ENCODE measurements at regions not wholly inside any gene's neighbourhood (a gene's known extent, or its start where the extent isn't known, plus 50 kb on each side); places are given as distances from the start of the nearest gene placed in this dataset.

DNA sequence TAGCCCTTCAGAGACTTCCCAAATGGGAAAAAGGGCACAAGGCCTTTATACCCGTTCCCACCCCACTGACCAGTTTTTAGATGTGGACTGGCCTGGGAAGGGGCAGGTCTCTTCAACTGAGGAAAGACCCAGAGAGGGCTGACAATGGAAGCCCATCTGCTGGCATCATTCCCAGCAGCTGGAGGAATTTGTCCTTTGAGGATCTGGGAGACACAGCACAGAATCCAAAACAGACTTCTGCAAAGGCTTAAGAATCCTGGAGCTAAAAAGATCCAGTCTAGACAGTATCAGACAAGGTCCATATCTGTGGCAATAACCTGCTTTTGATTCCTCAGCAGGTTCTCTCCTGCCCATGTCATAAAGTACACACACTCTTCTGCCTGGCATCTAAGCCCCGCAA is 329.2 kb downstream of the TMEM167A start:
- H3K4me3 ChIP-seq: no peak overlapping the region
- TF ChIP-seq, protein P1, sequence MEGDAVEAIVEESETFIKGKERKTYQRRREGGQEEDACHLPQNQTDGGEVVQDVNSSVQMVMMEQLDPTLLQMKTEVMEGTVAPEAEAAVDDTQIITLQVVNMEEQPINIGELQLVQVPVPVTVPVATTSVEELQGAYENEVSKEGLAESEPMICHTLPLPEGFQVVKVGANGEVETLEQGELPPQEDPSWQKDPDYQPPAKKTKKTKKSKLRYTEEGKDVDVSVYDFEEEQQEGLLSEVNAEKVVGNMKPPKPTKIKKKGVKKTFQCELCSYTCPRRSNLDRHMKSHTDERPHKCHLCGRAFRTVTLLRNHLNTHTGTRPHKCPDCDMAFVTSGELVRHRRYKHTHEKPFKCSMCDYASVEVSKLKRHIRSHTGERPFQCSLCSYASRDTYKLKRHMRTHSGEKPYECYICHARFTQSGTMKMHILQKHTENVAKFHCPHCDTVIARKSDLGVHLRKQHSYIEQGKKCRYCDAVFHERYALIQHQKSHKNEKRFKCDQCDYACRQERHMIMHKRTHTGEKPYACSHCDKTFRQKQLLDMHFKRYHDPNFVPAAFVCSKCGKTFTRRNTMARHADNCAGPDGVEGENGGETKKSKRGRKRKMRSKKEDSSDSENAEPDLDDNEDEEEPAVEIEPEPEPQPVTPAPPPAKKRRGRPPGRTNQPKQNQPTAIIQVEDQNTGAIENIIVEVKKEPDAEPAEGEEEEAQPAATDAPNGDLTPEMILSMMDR (IDR thresholded peaks at IDR 0.05): no peak
- H3K36me3 ChIP-seq: no peaks in the 10 kb centered on the region
- peaks cover 0 to 12% (median 0%) of the 10 kb centered on the region in 4 donors for H3K4me1 ChIP-seq
- intact Hi-C loops (cut with DNase I; ENCODE audit: low total_unique reads): no loop called here
- H3K9me3 ChIP-seq: peaks cover 0 to 5% (median 0%) of the 10 kb centered on the region in 3 donors
- H3K27ac ChIP-seq: no peak overlapping the region
- no peaks in the 10 kb centered on the region for H3K27me3 ChIP-seq
- no peak for DNase-seq

DNA sequence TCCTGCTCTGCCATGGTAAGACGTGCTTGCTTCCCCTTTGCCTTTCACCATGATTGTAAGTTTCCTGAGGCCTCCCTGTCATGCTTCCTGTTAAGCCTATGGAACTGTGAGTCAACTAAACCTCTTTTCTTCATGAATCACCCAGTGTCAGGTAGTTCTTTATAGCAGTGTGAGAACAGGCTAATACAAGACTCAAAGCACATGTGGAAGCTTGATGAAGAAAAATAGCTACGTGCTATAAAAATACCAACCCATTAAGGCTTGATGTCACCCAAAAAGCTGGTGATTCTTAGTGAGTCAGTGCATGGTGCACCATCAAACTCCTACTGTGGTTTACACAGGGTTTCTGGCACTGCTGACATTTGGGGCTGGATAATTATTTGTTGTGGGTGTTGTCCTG is 332.2 kb downstream of the TMEM167A start:
- Histone ChIP-seq H3K36me3 (no peaks in the 10 kb centered on the region), H3K4me1 (peaks cover 0 to 12% (median 0%) of the 10 kb centered on the region in 4 donors), H3K27me3 (no peaks in the 10 kb centered on the region), H3K4me3 (no peak overlapping the region), H3K9me3 (no peaks in the 10 kb centered on the region), H3K27ac (no peak overlapping the region)
- intact Hi-C loops (cut with DNase I; ENCODE audit: low total_unique reads): no loop called here
- TF ChIP-seq, protein P1 (IDR thresholded peaks at IDR 0.05): no peak
- DNase-seq: no peak

DNA sequence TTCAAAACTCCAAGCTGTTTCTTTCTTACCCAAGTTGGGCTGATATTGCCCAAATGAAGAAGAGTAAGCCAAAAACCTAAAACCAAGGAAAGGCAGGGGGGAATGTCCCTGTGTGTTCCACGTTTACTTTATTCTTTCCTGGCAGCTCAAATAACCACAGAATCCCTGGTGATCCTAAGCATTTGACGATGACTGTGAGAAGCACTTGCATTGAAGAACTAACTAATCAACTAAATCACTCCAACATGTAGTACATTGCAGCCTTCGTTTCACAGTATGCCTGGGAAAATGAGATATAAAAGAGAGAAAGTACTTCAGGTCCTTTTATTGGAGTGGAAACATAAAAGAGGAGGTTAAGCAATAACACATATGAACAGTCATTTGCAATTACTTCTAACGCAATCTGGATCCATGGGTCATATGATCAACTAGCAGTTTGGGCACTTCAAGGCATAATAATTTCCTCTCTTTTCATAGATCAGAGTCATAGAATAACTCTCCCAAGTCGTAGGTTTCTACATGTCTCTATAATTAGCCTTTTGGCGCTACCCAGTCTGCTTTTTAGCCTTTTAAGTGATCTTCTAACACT is 338.4 kb downstream of the TMEM167A start:
- H3K27me3 ChIP-seq: no peaks in the 10 kb centered on the region
- no peaks in the 10 kb centered on the region for H3K9me3 ChIP-seq
- no peak overlapping the region for H3K27ac ChIP-seq
- TF ChIP-seq, protein P1 (IDR thresholded peaks at IDR 0.05): no peak
- H3K36me3 ChIP-seq: no peaks in the 10 kb centered on the region
- H3K4me3 ChIP-seq: no peak overlapping the region
- H3K4me1 ChIP-seq: no peaks in the 10 kb centered on the region
- intact Hi-C loops (cut with DNase I; ENCODE audit: low total_unique reads): no loop called here
- DNase-seq: no peak

DNA sequence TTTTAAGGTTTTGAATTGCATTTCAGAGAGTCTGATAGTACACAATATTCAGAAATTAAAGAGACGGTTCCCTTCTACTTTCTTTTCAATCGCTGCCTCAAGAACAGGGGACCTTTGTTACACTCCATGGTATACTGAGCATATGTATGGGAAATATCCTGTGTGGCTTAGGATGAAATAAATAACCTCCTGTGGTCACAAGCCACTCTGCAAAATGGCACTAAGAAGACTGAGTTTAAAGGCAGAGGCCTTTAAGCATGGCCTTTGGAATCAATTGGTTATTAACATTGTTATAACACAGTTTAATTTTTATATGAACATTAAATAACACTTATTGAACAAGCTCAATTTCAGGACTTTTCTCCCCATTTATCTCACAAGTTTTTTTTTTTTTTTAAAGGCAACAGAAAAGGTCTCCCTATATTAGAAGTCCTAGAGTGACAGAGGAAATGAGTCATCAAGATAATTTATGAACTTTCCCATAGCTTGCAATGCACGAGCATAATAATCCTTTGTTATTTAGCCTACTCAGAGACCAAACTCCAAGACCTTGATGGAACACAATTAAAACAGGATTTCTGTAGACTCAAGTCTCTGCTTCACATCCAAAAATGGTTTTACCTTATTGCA is 341.9 kb downstream of the TMEM167A start:
- Histone ChIP-seq H3K27ac (no peak overlapping the region), H3K4me3 (no peak overlapping the region), H3K9me3 (no peaks in the 10 kb centered on the region), H3K36me3 (no peaks in the 10 kb centered on the region), H3K27me3 (no peaks in the 10 kb centered on the region), H3K4me1 (no peaks in the 10 kb centered on the region)
- intact Hi-C loops (cut with DNase I; ENCODE audit: low total_unique reads): no loop called here
- DNase-seq: no peak
- TF ChIP-seq, protein P1 (IDR thresholded peaks at IDR 0.05): no peak

DNA sequence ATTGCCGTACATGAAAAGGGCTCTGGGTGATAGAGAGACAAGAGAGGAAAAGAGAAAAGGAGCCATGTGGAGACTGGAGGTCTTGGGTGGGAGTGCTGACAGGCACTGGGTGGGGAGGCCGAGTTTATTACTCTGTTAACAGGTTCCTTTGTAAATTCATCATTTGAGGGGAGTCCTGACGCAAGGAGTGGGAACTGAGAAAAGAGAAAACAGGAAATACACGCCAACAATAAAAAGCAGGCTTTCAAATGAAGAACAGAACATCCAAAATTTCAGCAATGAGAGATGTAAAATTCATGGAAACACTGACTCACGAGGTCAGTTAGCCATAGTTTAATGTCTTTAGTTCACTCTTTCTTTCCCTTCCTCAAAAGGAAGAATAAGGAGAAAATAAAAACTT is 342.8 kb downstream of the TMEM167A start:
- TF ChIP-seq, protein P1 (IDR thresholded peaks at IDR 0.05): no peak
- no peak for DNase-seq
- Histone ChIP-seq H3K36me3 (no peaks in the 10 kb centered on the region), H3K27ac (no peak overlapping the region), H3K4me3 (no peak overlapping the region), H3K4me1 (no peaks in the 10 kb centered on the region), H3K27me3 (no peaks in the 10 kb centered on the region), H3K9me3 (no peaks in the 10 kb centered on the region)
- intact Hi-C loops (cut with DNase I; ENCODE audit: low total_unique reads): no loop called here

Data from tibial artery (tissue), 4 donors.